ENCODE measurements at regions not wholly inside any gene's neighbourhood (a gene's known extent, or its start where the extent isn't known, plus 50 kb on each side); places are given as distances from the start of the nearest gene placed in this dataset.

- DNase-seq, result no peak
- Histone ChIP-seq H3K27ac (ENCODE audit: insufficient read depth, low read length, poor library complexity, severe bottlenecking) (no peak overlapping the region), H3K36me3 (ENCODE audit: control insufficient read depth, insufficient read depth, low read length) (no peaks in the 10 kb centered on the region), H3K27me3 (ENCODE audit: control insufficient read depth, insufficient read depth, low read length) (no peaks in the 10 kb centered on the region), H3K4me1 (ENCODE audit: control insufficient read depth, insufficient read depth, low read length, poor library complexity, severe bottlenecking) (no peaks in the 10 kb centered on the region), H3K4me3 (ENCODE audit: low read depth, low read length) (no peak overlapping the region), H3K9me3 (ENCODE audit: control insufficient read depth in 2 of 2, low read length in 2 of 2) (no peaks in the 10 kb centered on the region)
- Mint-ChIP-seq H3K27me3 (no peaks in the 10 kb centered on the region), H3K36me3 (no peaks in the 10 kb centered on the region), H3K9me3 (peaks cover 0 to 3% (median 0%) of the 10 kb centered on the region in 7 donors), H3K4me1 (peaks cover 0 to 5% (median 0%) of the 10 kb centered on the region in 4 donors), H3K27ac (no peak overlapping the region), H3K4me3 (no peak overlapping the region)
- no peak for ATAC-seq (ENCODE audit: low read depth in 2 of 2)
Measured at GRCh38 chr12:90828621-90829020, 126.4 kb downstream of the CCER1 start.

GRCh38 chr12:90827567-90827966 is 127.4 kb downstream of the CCER1 start:
- H3K36me3 Mint-ChIP-seq, result no peaks in the 10 kb centered on the region
- H3K4me3 ChIP-seq (ENCODE audit: low read depth, low read length), result no peak overlapping the region
- H3K27me3 Mint-ChIP-seq, result no peaks in the 10 kb centered on the region
- H3K4me1 ChIP-seq (ENCODE audit: control insufficient read depth, insufficient read depth, low read length, poor library complexity, severe bottlenecking), result no peaks in the 10 kb centered on the region
- no peaks in the 10 kb centered on the region for H3K4me1 Mint-ChIP-seq
- DNase-seq, result no peak
- H3K4me3 Mint-ChIP-seq, result no peak overlapping the region
- no peak for ATAC-seq (ENCODE audit: low read depth in 2 of 2)
- H3K27ac ChIP-seq (ENCODE audit: insufficient read depth, low read length, poor library complexity, severe bottlenecking), result no peak overlapping the region
- H3K27me3 ChIP-seq (ENCODE audit: control insufficient read depth, insufficient read depth, low read length), result no peaks in the 10 kb centered on the region
- H3K9me3 Mint-ChIP-seq, result peaks cover 0 to 3% (median 0%) of the 10 kb centered on the region in 7 donors
- no peaks in the 10 kb centered on the region for H3K9me3 ChIP-seq (ENCODE audit: control insufficient read depth in 2 of 2, low read length in 2 of 2)
- no peak overlapping the region for H3K27ac Mint-ChIP-seq
- no peaks in the 10 kb centered on the region for H3K36me3 ChIP-seq (ENCODE audit: control insufficient read depth, insufficient read depth, low read length)

GRCh38 chr12:90826036-90826435 is 128.9 kb downstream of the CCER1 start:
- no peaks in the 10 kb centered on the region for H3K9me3 ChIP-seq (ENCODE audit: control insufficient read depth in 2 of 2, low read length in 2 of 2)
- no peaks in the 10 kb centered on the region for H3K27me3 ChIP-seq (ENCODE audit: control insufficient read depth, insufficient read depth, low read length)
- no peak for DNase-seq
- H3K4me3 ChIP-seq (ENCODE audit: low read depth, low read length), result no peak overlapping the region
- H3K4me3 Mint-ChIP-seq, result no peak overlapping the region
- no peaks in the 10 kb centered on the region for H3K36me3 ChIP-seq (ENCODE audit: control insufficient read depth, insufficient read depth, low read length)
- H3K27ac Mint-ChIP-seq, result no peak overlapping the region
- H3K36me3 Mint-ChIP-seq, result no peaks in the 10 kb centered on the region
- no peak overlapping the region for H3K27ac ChIP-seq (ENCODE audit: insufficient read depth, low read length, poor library complexity, severe bottlenecking)
- peaks cover 0 to 4% (median 0%) of the 10 kb centered on the region in 7 donors for H3K9me3 Mint-ChIP-seq
- H3K4me1 Mint-ChIP-seq, result no peaks in the 10 kb centered on the region
- no peaks in the 10 kb centered on the region for H3K27me3 Mint-ChIP-seq
- ATAC-seq (ENCODE audit: low read depth in 2 of 2), result no peak
- no peaks in the 10 kb centered on the region for H3K4me1 ChIP-seq (ENCODE audit: control insufficient read depth, insufficient read depth, low read length, poor library complexity, severe bottlenecking)

- DNase-seq (no peak), ATAC-seq (ENCODE audit: low read depth in 2 of 2) (no peak)
- no peaks in the 10 kb centered on the region for H3K4me1 ChIP-seq (ENCODE audit: control insufficient read depth, insufficient read depth, low read length, poor library complexity, severe bottlenecking)
- no peak overlapping the region for H3K27ac Mint-ChIP-seq
- no peaks in the 10 kb centered on the region for H3K9me3 ChIP-seq (ENCODE audit: control insufficient read depth in 2 of 2, low read length in 2 of 2)
- H3K4me3 ChIP-seq (ENCODE audit: low read depth, low read length), result no peak overlapping the region
- no peak overlapping the region for H3K4me3 Mint-ChIP-seq
- H3K27me3 ChIP-seq (ENCODE audit: control insufficient read depth, insufficient read depth, low read length), result no peaks in the 10 kb centered on the region
- H3K27ac ChIP-seq (ENCODE audit: insufficient read depth, low read length, poor library complexity, severe bottlenecking), result no peak overlapping the region
- H3K36me3 Mint-ChIP-seq, result no peaks in the 10 kb centered on the region
- H3K36me3 ChIP-seq (ENCODE audit: control insufficient read depth, insufficient read depth, low read length), result no peaks in the 10 kb centered on the region
- no peaks in the 10 kb centered on the region for H3K27me3 Mint-ChIP-seq
- H3K4me1 Mint-ChIP-seq, result no peaks in the 10 kb centered on the region
- peaks cover 0 to 3% (median 0%) of the 10 kb centered on the region in 7 donors for H3K9me3 Mint-ChIP-seq
Measured at GRCh38 chr12:90823859-90824258, 131.1 kb downstream of the CCER1 start.

- Mint-ChIP-seq H3K4me3 (no peak overlapping the region), H3K36me3 (no peaks in the 10 kb centered on the region), H3K4me1 (no peaks in the 10 kb centered on the region), H3K27ac (no peak overlapping the region), H3K27me3 (no peaks in the 10 kb centered on the region), H3K9me3 (peaks cover 0 to 3% (median 0%) of the 10 kb centered on the region in 7 donors)
- ATAC-seq (ENCODE audit: low read depth in 2 of 2), result no peak
- H3K27me3 ChIP-seq (ENCODE audit: control insufficient read depth, insufficient read depth, low read length), result no peaks in the 10 kb centered on the region
- no peaks in the 10 kb centered on the region for H3K36me3 ChIP-seq (ENCODE audit: control insufficient read depth, insufficient read depth, low read length)
- no peak overlapping the region for H3K4me3 ChIP-seq (ENCODE audit: low read depth, low read length)
- H3K4me1 ChIP-seq (ENCODE audit: control insufficient read depth, insufficient read depth, low read length, poor library complexity, severe bottlenecking), result no peaks in the 10 kb centered on the region
- no peak for DNase-seq
- H3K27ac ChIP-seq (ENCODE audit: insufficient read depth, low read length, poor library complexity, severe bottlenecking), result no peak overlapping the region
- no peaks in the 10 kb centered on the region for H3K9me3 ChIP-seq (ENCODE audit: control insufficient read depth in 2 of 2, low read length in 2 of 2)
Measured at GRCh38 chr12:90819709-90820108, 135.3 kb downstream of the CCER1 start.

GRCh38 chr12:90816353-90817089 is 138.5 kb downstream of the CCER1 start:
- ATAC-seq (ENCODE audit: low read depth in 2 of 2) (no peak), DNase-seq (no peak)
- Mint-ChIP-seq H3K4me3 (no peak overlapping the region), H3K9me3 (peaks cover 0 to 3% (median 0%) of the 10 kb centered on the region in 7 donors), H3K27me3 (no peaks in the 10 kb centered on the region), H3K36me3 (no peaks in the 10 kb centered on the region), H3K4me1 (no peaks in the 10 kb centered on the region), H3K27ac (no peak overlapping the region)
- Histone ChIP-seq H3K4me3 (ENCODE audit: low read depth, low read length) (no peak overlapping the region), H3K36me3 (ENCODE audit: control insufficient read depth, insufficient read depth, low read length) (no peaks in the 10 kb centered on the region), H3K27ac (ENCODE audit: insufficient read depth, low read length, poor library complexity, severe bottlenecking) (no peak overlapping the region), H3K4me1 (ENCODE audit: control insufficient read depth, insufficient read depth, low read length, poor library complexity, severe bottlenecking) (no peaks in the 10 kb centered on the region), H3K9me3 (ENCODE audit: control insufficient read depth in 2 of 2, low read length in 2 of 2) (no peaks in the 10 kb centered on the region), H3K27me3 (ENCODE audit: control insufficient read depth, insufficient read depth, low read length) (no peaks in the 10 kb centered on the region)

- Histone ChIP-seq H3K9me3 (ENCODE audit: control insufficient read depth in 2 of 2, low read length in 2 of 2) (no peaks in the 10 kb centered on the region), H3K4me1 (ENCODE audit: control insufficient read depth, insufficient read depth, low read length, poor library complexity, severe bottlenecking) (no peaks in the 10 kb centered on the region), H3K4me3 (ENCODE audit: low read depth, low read length) (no peak overlapping the region), H3K36me3 (ENCODE audit: control insufficient read depth, insufficient read depth, low read length) (no peaks in the 10 kb centered on the region), H3K27me3 (ENCODE audit: control insufficient read depth, insufficient read depth, low read length) (no peaks in the 10 kb centered on the region), H3K27ac (ENCODE audit: insufficient read depth, low read length, poor library complexity, severe bottlenecking) (no peak overlapping the region)
- no peak overlapping the region for H3K27ac Mint-ChIP-seq
- no peak for DNase-seq
- no peak for ATAC-seq (ENCODE audit: low read depth in 2 of 2)
- H3K4me3 Mint-ChIP-seq, result no peak overlapping the region
- no peaks in the 10 kb centered on the region for H3K27me3 Mint-ChIP-seq
- no peaks in the 10 kb centered on the region for H3K4me1 Mint-ChIP-seq
- H3K36me3 Mint-ChIP-seq, result no peaks in the 10 kb centered on the region
- peaks cover 0 to 3% (median 0%) of the 10 kb centered on the region in 7 donors for H3K9me3 Mint-ChIP-seq
Measured at GRCh38 chr12:90809940-90810339, 145.0 kb downstream of the CCER1 start.

GRCh38 chr12:90808568-90808967 is 146.4 kb downstream of the CCER1 start:
- Mint-ChIP-seq H3K36me3 (no peaks in the 10 kb centered on the region), H3K4me1 (no peaks in the 10 kb centered on the region), H3K4me3 (no peak overlapping the region), H3K27ac (no peak overlapping the region), H3K9me3 (peaks cover 0 to 2% (median 0%) of the 10 kb centered on the region in 7 donors), H3K27me3 (no peaks in the 10 kb centered on the region)
- no peak overlapping the region for H3K4me3 ChIP-seq (ENCODE audit: low read depth, low read length)
- no peaks in the 10 kb centered on the region for H3K36me3 ChIP-seq (ENCODE audit: control insufficient read depth, insufficient read depth, low read length)
- no peaks in the 10 kb centered on the region for H3K9me3 ChIP-seq (ENCODE audit: control insufficient read depth in 2 of 2, low read length in 2 of 2)
- H3K4me1 ChIP-seq (ENCODE audit: control insufficient read depth, insufficient read depth, low read length, poor library complexity, severe bottlenecking), result no peaks in the 10 kb centered on the region
- ATAC-seq (ENCODE audit: low read depth in 2 of 2) (no peak), DNase-seq (no peak)
- H3K27ac ChIP-seq (ENCODE audit: insufficient read depth, low read length, poor library complexity, severe bottlenecking), result no peak overlapping the region
- H3K27me3 ChIP-seq (ENCODE audit: control insufficient read depth, insufficient read depth, low read length), result no peaks in the 10 kb centered on the region

Data from CD4-positive, CD25-positive, alpha-beta regulatory T cell (primary cell).